Effector memory CD8-positive, alpha-beta T cell (primary cell): ENCODE measurements at regions not wholly inside any gene's neighbourhood (a gene's known extent, or its start where the extent isn't known, plus 50 kb on each side); places are given as distances from the start of the nearest gene placed in this dataset.

Source experiments
- ATAC-seq: fragments of 150-1000 bp; cut with Tn5 transposase; replicated peaks from 2 replicates; pipeline ENCODE4 v1.10.0; 2021; ENCODE audit warnings: mild to moderate bottlenecking, moderate library complexity
- DNase-seq, 3 experiments: peaks; one replicate each; pipeline ENCODE4 v3.0.0; 2021
- H3K27ac Mint-ChIP-seq, 2 donors: one replicate each; pipeline ENCODE4 v1.8.0; 2022; ENCODE audit warnings: mild to moderate bottlenecking in 2 of 2, mixed read lengths in 2 of 2, moderate library complexity in 2 of 2
- H3K27me3 Mint-ChIP-seq, 2 donors: one replicate each; pipeline ENCODE4 v1.8.0; 2022; ENCODE audit warnings: mixed read lengths in 2 of 2
- H3K36me3 Mint-ChIP-seq: one replicate; pipeline ENCODE4 v1.8.0; 2022; ENCODE audit warnings: mild to moderate bottlenecking, moderate library complexity, mixed read lengths; ENCODE audit not compliant: insufficient read depth
- H3K4me1 Mint-ChIP-seq, 2 donors: one replicate each; pipeline ENCODE4 v1.8.0; 2022; ENCODE audit warnings: low read depth in 2 of 2, mixed read lengths in 2 of 2
- H3K4me3 Mint-ChIP-seq, 2 donors: one replicate each; pipeline ENCODE4 v1.8.0; 2022; ENCODE audit warnings: mild to moderate bottlenecking in 2 of 2, mixed read lengths in 2 of 2, moderate library complexity in 2 of 2
- H3K9me3 Mint-ChIP-seq, 2 donors: one replicate each; pipeline ENCODE4 v1.8.0; 2022; ENCODE audit warnings: mixed read lengths in 2 of 2

DNA sequence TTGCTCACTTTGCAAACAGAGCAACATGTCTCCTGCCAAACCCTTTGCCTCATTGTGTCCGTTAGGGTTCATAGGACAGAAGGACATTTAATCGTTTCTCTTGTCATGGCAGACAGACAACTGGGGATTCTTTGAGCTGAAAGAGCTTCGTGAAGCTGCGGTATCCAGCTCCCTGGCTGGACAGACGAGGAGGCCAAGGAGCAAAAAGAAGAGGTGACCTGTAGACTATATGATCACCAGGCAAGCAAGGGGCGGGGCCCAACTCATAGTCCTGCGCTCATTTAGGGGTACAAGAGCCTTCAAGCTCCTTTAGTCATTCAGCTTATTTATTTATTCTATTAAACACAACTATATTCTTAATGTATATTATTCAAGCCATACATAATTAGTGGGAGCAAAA lies 66.8 kb upstream of the VRK1 start:
- no peak overlapping the region for H3K27ac Mint-ChIP-seq
- no peaks in the 10 kb centered on the region for H3K9me3 Mint-ChIP-seq
- H3K4me3 Mint-ChIP-seq: no peak overlapping the region
- H3K36me3 Mint-ChIP-seq: no peaks in the 10 kb centered on the region
- DNase-seq (no peak), ATAC-seq (no peak)
- no peaks in the 10 kb centered on the region for H3K4me1 Mint-ChIP-seq
- H3K27me3 Mint-ChIP-seq: peaks cover 62 to 73% of the 10 kb centered on the region in 2 donors

GRCh38 chr14:96734076-96734622 lies 63.0 kb upstream of the VRK1 start:
- ATAC-seq: no peak
- H3K27me3 Mint-ChIP-seq: peaks cover 69 to 76% of the 10 kb centered on the region in 2 donors

DNA sequence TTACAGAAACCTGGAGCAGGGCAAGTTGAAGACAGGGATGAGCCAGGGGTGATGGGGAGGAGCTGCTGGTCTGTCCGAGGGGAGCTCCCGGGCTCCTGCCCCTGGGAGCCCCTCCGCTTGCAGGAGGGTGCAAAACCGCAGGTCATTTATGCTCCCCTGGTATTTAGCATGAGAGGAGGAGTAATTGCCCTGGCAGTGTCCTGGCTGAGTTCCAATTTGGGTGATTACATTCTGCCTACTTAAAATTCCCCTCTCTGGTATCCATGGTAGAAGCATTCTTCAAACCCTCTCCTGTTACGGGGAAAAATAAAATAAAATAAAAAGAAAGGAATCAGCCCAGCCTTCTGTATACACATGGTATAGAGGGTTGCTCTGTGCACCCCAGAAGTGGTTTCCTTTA lies 61.7 kb upstream of the VRK1 start:
- Mint-ChIP-seq H3K27me3 (peaks cover 74 to 82% of the 10 kb centered on the region in 2 donors), H3K27ac (no peak overlapping the region), H3K9me3 (no peaks in the 10 kb centered on the region), H3K4me3 (no peak overlapping the region), H3K4me1 (peaks cover 0 to 4% of the 10 kb centered on the region in 2 donors), H3K36me3 (no peaks in the 10 kb centered on the region)
- ATAC-seq: no peak
- DNase-seq: no peak

More at GRCh38 chr14:96734076-96734622, 63.0 kb upstream of the VRK1 start:
- no peak overlapping the region for H3K4me3 Mint-ChIP-seq
- H3K36me3 Mint-ChIP-seq: no peaks in the 10 kb centered on the region
- no peaks in the 10 kb centered on the region for H3K9me3 Mint-ChIP-seq
- no peaks in the 10 kb centered on the region for H3K4me1 Mint-ChIP-seq
- no peak for DNase-seq
- no peak overlapping the region for H3K27ac Mint-ChIP-seq

- Mint-ChIP-seq H3K4me3 (no peak overlapping the region), H3K9me3 (no peaks in the 10 kb centered on the region), H3K4me1 (peaks cover 4 to 6% of the 10 kb centered on the region in 2 donors), H3K27me3 (peaks cover 74 to 90% of the 10 kb centered on the region in 2 donors), H3K36me3 (no peaks in the 10 kb centered on the region), H3K27ac (no peak overlapping the region)
- DNase-seq: no peak
- no peak for ATAC-seq
These were observed 60.7 kb upstream of the VRK1 start for GRCh38 chr14:96736439-96736838.

DNA sequence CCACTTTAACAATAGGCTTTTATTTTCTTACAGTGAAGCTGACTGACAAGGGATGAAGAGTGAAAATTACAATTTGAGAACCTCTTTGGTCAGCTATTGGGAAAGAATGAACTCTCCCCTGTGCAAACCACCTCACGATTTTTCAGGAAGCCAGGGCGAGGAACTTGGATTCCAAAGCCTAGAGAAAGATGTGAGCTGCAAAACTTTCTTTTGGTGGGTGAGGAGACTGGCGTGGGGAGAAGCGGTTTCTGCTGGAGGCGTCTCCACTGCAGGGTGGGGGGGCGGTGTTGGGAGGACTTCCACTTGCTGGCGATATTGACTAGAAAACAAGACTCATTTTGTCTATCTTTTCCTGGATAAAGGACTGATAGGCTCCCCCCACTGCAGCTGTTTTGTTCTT lies 59.3 kb upstream of the VRK1 start:
- peaks cover 5 to 8% of the 10 kb centered on the region in 2 donors for H3K4me1 Mint-ChIP-seq
- ATAC-seq: no peak
- no peak overlapping the region for H3K4me3 Mint-ChIP-seq
- H3K9me3 Mint-ChIP-seq: no peaks in the 10 kb centered on the region
- H3K27me3 Mint-ChIP-seq: peaks cover 76 to 93% of the 10 kb centered on the region in 2 donors
- no peaks in the 10 kb centered on the region for H3K36me3 Mint-ChIP-seq
- H3K27ac Mint-ChIP-seq: no peak overlapping the region
- DNase-seq: no peak

DNA sequence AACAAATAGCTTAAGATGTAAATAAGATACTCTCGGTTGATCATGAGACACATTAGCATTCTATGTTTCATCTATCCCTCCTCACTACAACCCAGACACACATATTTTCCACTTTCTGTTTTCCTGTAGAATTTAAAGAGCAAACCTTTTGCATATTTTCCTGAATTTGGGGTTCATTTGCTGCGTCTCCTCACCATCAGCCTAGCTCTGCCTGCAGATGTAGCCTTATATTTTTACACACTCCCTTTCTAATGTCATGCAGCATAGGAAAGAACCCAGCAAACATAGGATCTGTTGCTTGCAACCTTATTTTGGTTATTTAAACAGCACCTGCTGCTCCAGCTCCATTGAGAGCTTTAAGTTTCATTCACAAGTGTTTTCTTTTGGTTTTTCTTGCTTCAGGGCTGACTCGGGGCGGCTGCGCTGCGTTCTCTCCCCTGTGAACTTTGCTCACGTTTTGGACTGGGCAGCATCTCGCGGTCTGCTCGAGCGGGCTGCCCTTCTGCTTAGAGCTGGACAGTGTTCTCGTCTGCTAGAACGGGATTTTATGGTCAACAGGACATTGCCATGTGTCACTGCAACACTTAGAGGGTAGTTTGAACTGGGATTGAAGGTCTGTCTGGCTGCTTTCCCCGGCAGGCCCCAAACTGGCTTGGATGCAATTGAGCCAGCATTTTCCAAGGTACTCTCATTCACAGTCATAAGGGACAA lies 57.8 kb upstream of the VRK1 start:
- Mint-ChIP-seq H3K4me3 (no peak overlapping the region), H3K4me1 (peaks cover 5 to 8% of the 10 kb centered on the region in 2 donors), H3K27me3 (peaks cover 73 to 87% of the 10 kb centered on the region in 2 donors), H3K9me3 (no peaks in the 10 kb centered on the region), H3K27ac (no peak overlapping the region), H3K36me3 (no peaks in the 10 kb centered on the region)
- no peak for DNase-seq
- no peak for ATAC-seq

DNA sequence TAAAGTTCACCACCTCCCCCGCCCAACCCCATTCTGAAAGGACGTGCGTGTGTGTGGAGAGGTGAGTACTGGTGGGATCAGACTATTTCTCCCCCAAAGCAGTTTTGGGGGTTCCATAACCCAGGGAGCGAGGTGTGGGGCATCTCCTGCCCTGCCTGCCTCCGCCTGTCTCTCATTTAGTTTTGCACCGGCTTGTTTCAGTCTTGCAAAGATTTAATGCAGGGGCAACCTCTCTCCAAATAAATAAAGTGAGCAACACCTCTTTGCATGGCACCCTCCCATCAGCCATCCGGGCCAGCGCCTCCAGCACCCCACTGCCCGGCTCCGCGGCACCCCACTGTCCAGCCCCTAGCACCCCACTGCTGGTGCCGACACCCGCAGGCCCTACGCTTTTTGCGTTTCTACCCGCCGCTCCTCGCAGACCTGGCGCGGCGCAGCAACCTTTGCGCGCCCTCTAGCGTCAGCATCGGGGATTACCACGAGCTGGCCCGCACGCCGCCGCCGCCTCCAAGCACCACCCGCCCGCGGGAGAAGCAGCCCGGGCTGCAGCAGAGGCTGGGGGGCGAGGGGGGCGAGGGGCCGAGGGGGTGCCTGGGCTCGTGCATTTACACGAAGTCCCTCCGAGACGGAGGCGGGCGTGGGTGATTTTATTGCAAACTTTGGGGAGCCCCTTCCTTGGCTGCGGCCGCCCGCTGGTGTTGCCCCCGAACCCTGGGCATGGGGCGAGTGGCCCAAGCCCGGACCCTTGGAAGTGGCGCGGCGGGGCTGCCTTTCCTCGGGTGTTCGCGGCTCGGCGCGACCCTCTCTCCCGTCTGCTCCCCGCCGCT lies 55.8 kb upstream of the VRK1 start:
- Mint-ChIP-seq H3K27me3 (peaks cover 78 to 87% of the 10 kb centered on the region in 2 donors), H3K9me3 (no peaks in the 10 kb centered on the region), H3K27ac (no peak overlapping the region), H3K4me3 (peak overlapping the region; percentile 72 to 74), H3K36me3 (no peaks in the 10 kb centered on the region), H3K4me1 (peaks cover 5 to 8% of the 10 kb centered on the region in 2 donors)
- ATAC-seq (peak; percentile 98), DNase-seq (peak; percentile 71 to 79 (median 79))

DNA sequence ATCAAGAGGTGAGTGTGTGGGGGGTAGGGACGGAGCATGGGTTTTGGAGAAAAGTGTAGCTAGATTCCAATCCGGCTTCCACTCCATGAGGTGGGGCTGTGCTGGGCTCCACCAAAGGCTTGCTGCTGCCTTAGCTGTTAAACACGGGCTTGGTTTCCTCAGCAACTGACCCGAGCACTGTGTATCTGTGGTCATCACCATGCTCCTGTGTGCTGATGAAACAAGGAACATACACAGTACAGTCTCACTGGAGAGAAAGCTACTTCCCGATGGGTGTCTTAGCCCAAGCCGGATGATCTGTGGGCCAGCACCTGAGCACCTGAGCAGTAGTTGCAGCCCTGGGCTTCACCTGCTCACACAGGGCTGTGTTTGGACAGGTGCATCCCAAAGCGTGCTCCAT lies 52.9 kb upstream of the VRK1 start:
- Mint-ChIP-seq H3K4me3 (no peak overlapping the region), H3K27ac (no peak overlapping the region), H3K36me3 (no peaks in the 10 kb centered on the region), H3K4me1 (peaks cover 5 to 7% of the 10 kb centered on the region in 2 donors), H3K27me3 (peaks cover 64 to 82% of the 10 kb centered on the region in 2 donors), H3K9me3 (no peaks in the 10 kb centered on the region)
- no peak for ATAC-seq
- no peak for DNase-seq

DNA sequence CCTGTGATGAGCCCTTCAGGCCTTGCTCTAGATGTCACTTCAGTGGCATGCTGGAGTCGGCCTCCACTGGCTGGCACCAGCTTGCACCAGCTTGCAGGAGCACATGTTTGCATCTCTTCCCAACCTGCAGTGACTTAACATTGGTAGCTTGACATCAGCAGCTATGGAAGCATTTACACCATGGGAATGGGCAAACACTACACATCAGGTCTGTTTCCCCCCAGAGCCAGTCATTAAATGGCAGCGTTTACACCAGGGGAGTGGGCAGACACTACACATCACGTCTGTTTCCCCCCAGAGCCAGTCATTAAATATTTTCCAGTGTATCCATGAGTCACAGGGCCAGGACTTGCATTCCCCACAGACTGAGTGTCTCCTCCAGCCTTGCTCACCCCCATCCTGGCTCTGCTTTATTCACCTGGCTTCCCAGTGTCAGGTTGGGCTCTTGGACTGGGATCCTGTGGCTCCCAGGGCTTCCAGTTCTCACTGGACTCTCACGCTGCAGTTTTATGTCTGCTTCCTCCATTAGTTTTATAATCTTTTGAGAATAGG lies 51.6 kb upstream of the VRK1 start:
- peaks cover 3 to 5% of the 10 kb centered on the region in 2 donors for H3K4me1 Mint-ChIP-seq
- H3K4me3 Mint-ChIP-seq: no peak overlapping the region
- no peaks in the 10 kb centered on the region for H3K36me3 Mint-ChIP-seq
- DNase-seq (no peak), ATAC-seq (no peak)
- H3K9me3 Mint-ChIP-seq: no peaks in the 10 kb centered on the region
- peaks cover 55 to 82% of the 10 kb centered on the region in 2 donors for H3K27me3 Mint-ChIP-seq
- H3K27ac Mint-ChIP-seq: no peak overlapping the region

GRCh38 chr14:96746101-96746500 lies 51.1 kb upstream of the VRK1 start:
- Mint-ChIP-seq H3K27me3 (peaks cover 60 to 78% of the 10 kb centered on the region in 2 donors), H3K27ac (no peak overlapping the region), H3K4me1 (peaks cover 3 to 4% of the 10 kb centered on the region in 2 donors), H3K4me3 (no peak overlapping the region), H3K9me3 (no peaks in the 10 kb centered on the region), H3K36me3 (no peaks in the 10 kb centered on the region)
- DNase-seq: no peak
- no peak for ATAC-seq

- no peak overlapping the region for H3K27ac Mint-ChIP-seq
- H3K4me1 Mint-ChIP-seq: peaks cover 0 to under 1% of the 10 kb centered on the region in 2 donors
- H3K36me3 Mint-ChIP-seq: no peaks in the 10 kb centered on the region
- no peak for DNase-seq
- H3K4me3 Mint-ChIP-seq: no peak overlapping the region
- H3K27me3 Mint-ChIP-seq: peaks cover 56 to 69% of the 10 kb centered on the region in 2 donors
- no peak for ATAC-seq
- no peaks in the 10 kb centered on the region for H3K9me3 Mint-ChIP-seq
These were observed 50.2 kb upstream of the VRK1 start for GRCh38 chr14:96747006-96747405.
